ENCODE measurements at regions not wholly inside any gene's neighbourhood (a gene's known extent, or its start where the extent isn't known, plus 50 kb on each side); places are given as distances from the start of the nearest gene placed in this dataset.
"Not testable (repeated sequence)": the region's sequence is repeated elsewhere in the genome, so short reads cannot be mapped to it uniquely, and the experiment has no call there.

DNA sequence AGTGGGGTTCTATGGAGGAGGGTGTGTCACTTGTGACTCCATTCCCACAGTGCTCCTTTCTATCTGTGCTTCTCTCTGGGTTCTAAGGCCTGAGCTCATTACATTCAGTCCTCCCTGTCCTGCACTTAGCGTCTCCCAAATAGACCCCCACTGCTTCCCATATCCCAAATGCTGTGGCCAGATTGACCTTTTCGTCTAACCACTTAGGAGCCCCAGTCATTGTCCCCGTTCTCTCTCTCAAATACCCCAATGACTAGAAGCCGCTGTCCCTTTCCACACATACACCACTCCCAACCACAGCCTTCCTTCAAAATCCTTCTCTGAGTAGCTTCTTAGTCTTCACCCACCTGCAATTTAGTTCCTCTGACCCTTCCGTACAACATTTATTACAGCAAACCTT lies 146.5 kb downstream of the TRIM43 start (continued):
- TF ChIP-seq GTF2F1 (IDR thresholded peaks at IDR 0.05; ENCODE audit: borderline replicate concordance, low read depth, low read length) (no peak), CTBP2 (IDR thresholded peaks at IDR 0.05; ENCODE audit: borderline replicate concordance, insufficient read depth, insufficient read length, low read length) (no peak), EP300 (IDR thresholded peaks at IDR 0.05; ENCODE audit: borderline replicate concordance in 1 of 2, low read depth in 2 of 2, low read length in 2 of 2) (no peak), RBBP5 (IDR thresholded peaks at IDR 0.05; ENCODE audit: borderline replicate concordance, low read depth, low read length) (no peak), CHD2 (IDR thresholded peaks at IDR 0.05; ENCODE audit: low read length) (no peak)

DNA sequence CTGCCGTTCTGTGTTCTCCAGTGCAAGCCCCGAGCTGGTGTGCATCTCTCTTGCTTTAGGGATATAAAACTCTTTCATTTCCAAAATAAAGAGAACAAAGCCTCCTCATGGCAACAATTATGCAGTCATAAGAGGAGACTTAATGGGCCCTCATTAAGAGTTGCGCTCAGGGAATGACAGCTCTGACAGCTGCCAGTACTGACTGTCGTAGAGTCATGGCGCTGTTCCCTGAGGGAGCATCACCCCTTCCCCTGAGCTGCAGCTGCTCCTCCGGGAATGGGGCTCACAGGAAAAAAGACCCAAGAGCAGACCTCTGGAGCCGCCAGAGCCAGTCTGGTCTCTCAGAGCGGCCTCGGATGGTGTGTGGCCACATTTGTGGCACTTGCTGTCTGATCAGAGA lies 160.3 kb downstream of the TRIM43 start:
- H3K4ac ChIP-seq (replicated peaks; ENCODE audit: insufficient read length, low read depth, low read length); H4K20me1 ChIP-seq (replicated peaks in 1 of 2; ENCODE audit: control insufficient read depth in 1 of 2, insufficient read depth in 2 of 2, low read length in 2 of 2); H3K27me3 ChIP-seq (replicated peaks in 1 of 4; ENCODE audit: control insufficient read depth in 3 of 4, extremely low read depth in 1 of 4, insufficient read depth in 3 of 4, low read length in 3 of 4); FAIRE-seq; H4K91ac ChIP-seq (replicated peaks; ENCODE audit: insufficient read length, low read length); H3K14ac ChIP-seq (ENCODE audit: insufficient read length); H3K27ac ChIP-seq (ENCODE audit: low read depth, low read length); H3K79me2 ChIP-seq (ENCODE audit: control insufficient read depth in 1 of 2, insufficient read depth in 2 of 2, low read length in 2 of 2); H2BK12ac ChIP-seq (ENCODE audit: low read depth, low read length); H3K4me2 ChIP-seq (ENCODE audit: insufficient read depth in 1 of 2, low read depth in 2 of 2, low read length in 2 of 2); H2BK120ac ChIP-seq (replicated peaks; ENCODE audit: low read depth, low read length); H3K23ac ChIP-seq (ENCODE audit: insufficient read length); H2BK15ac ChIP-seq (ENCODE audit: low read length); CTCF ChIA-PET (ENCODE audit: partially characterized antibody); H4K8ac ChIP-seq (ENCODE audit: extremely low read depth, insufficient read depth, low read length); H3K4me1 ChIP-seq (replicated peaks in 1 of 4; ENCODE audit: control insufficient read depth in 3 of 4, insufficient read depth in 4 of 4, low read length in 3 of 4); POLR2A ChIA-PET (ENCODE audit: partially characterized antibody); H3K56ac ChIP-seq (replicated peaks; ENCODE audit: insufficient read length, low read depth, low read length); H2BK5ac ChIP-seq (ENCODE audit: low read depth, low read length); H3K79me1 ChIP-seq (ENCODE audit: low read depth, low read length); H2AFZ ChIP-seq (ENCODE audit: low read length); H2BK20ac ChIP-seq (ENCODE audit: low read length); H3K18ac ChIP-seq (ENCODE audit: extremely low read depth, low read length); H2AK5ac ChIP-seq (ENCODE audit: low read depth, low read length); H3K4me3 ChIP-seq (ENCODE audit: extremely low read depth in 1 of 4, insufficient read depth in 2 of 4, low read depth in 3 of 4, low read length in 4 of 4); H3K23me2 ChIP-seq (ENCODE audit: low read depth, low read length); H3K36me3 ChIP-seq (ENCODE audit: control insufficient read depth in 2 of 4, insufficient read depth in 4 of 4, low read length in 3 of 4); H4K5ac ChIP-seq (ENCODE audit: insufficient read length, low read depth, low read length); H3K9ac ChIP-seq (replicated peaks in 1 of 4; ENCODE audit: extremely low read depth in 1 of 4, low read depth in 3 of 4, low read length in 3 of 4); DNase-seq (ENCODE audit: low read depth in 1 of 2, low spot score in 2 of 2): not testable (repeated sequence)
- 82% methylated on average over 9 of the region's 9 CpGs; no CpG with 5 or more reads in 1 of the 2 experiments for WGBS, 2 experiments (ENCODE audit: extremely low coverage in 1 of 2, insufficient coverage in 1 of 2, insufficient read length in 1 of 2, insufficient replicate concordance in 2 of 2, low coverage in 1 of 2, low lambda C conversion rate in 2 of 2, missing lambda C conversion rate in 1 of 2)
- H3K9me3 ChIP-seq (ENCODE audit: insufficient read depth in 2 of 2, low read depth in 1 of 2, low read length in 1 of 2): peaks cover 12 to 59% of the 10 kb centered on the region in 2 experiments; a peak in 3 of 4 replicates

Measured in H1 (cell line).